ENCODE measurements at regions not wholly inside any gene's neighbourhood (a gene's known extent, or its start where the extent isn't known, plus 50 kb on each side); places are given as distances from the start of the nearest gene placed in this dataset.

- Histone ChIP-seq H3K4me1 (ENCODE audit: control insufficient read depth, insufficient read depth, low read length) (no peaks in the 10 kb centered on the region), H3K4me3 (ENCODE audit: low read depth, low read length) (no peak overlapping the region), H3K27ac (ENCODE audit: extremely low read depth, low read depth, low read length) (no peak overlapping the region), H3K9me3 (ENCODE audit: control insufficient read depth, insufficient read depth, low read depth, low read length) (no peaks in the 10 kb centered on the region), H3K36me3 (ENCODE audit: control insufficient read depth in 2 of 2, insufficient read depth in 1 of 2, low read length in 2 of 2) (no peaks in the 10 kb centered on the region)
- ChIA-PET CTCF (interaction anchor here (0.7 kb wide), 1 partner anchor 9 kb away, joined by 3 read pairs; no protein-coding TSS in a partner anchor), POLR2A (interaction anchor here (2.8 kb wide), 1 partner anchor 70 kb away, joined by 10 read pairs; the partner anchor contains the start of gene IER5L)
- TF ChIP-seq ZEB2 (tag by site-specific recombination; IDR thresholded peaks at IDR 0.05) (no peak), EGR2 (tag by site-specific recombination; IDR thresholded peaks at IDR 0.05; ENCODE audit: low read depth) (no peak), ZNF23 (tag by site-specific recombination; IDR thresholded peaks at IDR 0.05; ENCODE audit: borderline replicate concordance) (no peak), ZSCAN4 (tag by site-specific recombination; IDR thresholded peaks at IDR 0.05) (no peak), ZXDB (tag by site-specific recombination; IDR thresholded peaks at IDR 0.05) (no peak), ZNF132 (tag by site-specific recombination; IDR thresholded peaks at IDR 0.05; ENCODE audit: borderline replicate concordance) (no peak), PRDM10 (tag by site-specific recombination; IDR thresholded peaks at IDR 0.05) (no peak), ZNF433 (tag by site-specific recombination; IDR thresholded peaks at IDR 0.05; ENCODE audit: low read depth) (no peak), IKZF3 (tag by site-specific recombination; IDR thresholded peaks at IDR 0.05) (no peak)
These were observed 69.5 kb upstream of the IER5L start for GRCh38 chr9:129247285-129248153.

- H3K4me1 ChIP-seq (ENCODE audit: control insufficient read depth, insufficient read depth, low read length) = no peaks in the 10 kb centered on the region
- H3K27ac ChIP-seq (ENCODE audit: extremely low read depth, low read depth, low read length) = no peak overlapping the region
- TF ChIP-seq ZNF324 (tag by site-specific recombination; IDR thresholded peaks at IDR 0.05) (no peak), ZNF223 (tag by site-specific recombination; IDR thresholded peaks at IDR 0.05) (0 out of 2 replicates have a peak, but pooled peaks have one; percentile 37)
- no peak overlapping the region for H3K4me3 ChIP-seq (ENCODE audit: low read depth, low read length)
- no peaks in the 10 kb centered on the region for H3K9me3 ChIP-seq (ENCODE audit: control insufficient read depth, insufficient read depth, low read depth, low read length)
- CTCF ChIA-PET = interaction anchor here (0.6 kb wide), 1 partner anchor 394 kb away, joined by 3 read pairs; no protein-coding TSS in a partner anchor
- H3K36me3 ChIP-seq (ENCODE audit: control insufficient read depth in 2 of 2, insufficient read depth in 1 of 2, low read length in 2 of 2) = no peaks in the 10 kb centered on the region
- POLR2A ChIA-PET = interaction anchor here (2.8 kb wide), 1 partner anchor 67 kb away, joined by 10 read pairs; the partner anchor contains the start of gene IER5L
These were observed 67.2 kb upstream of the IER5L start for GRCh38 chr9:129245276-129245675.

- Histone ChIP-seq H3K4me1 (ENCODE audit: control insufficient read depth, insufficient read depth, low read length) (no peaks in the 10 kb centered on the region), H3K9me3 (ENCODE audit: control insufficient read depth, insufficient read depth, low read depth, low read length) (no peaks in the 10 kb centered on the region), H3K27ac (ENCODE audit: extremely low read depth, low read depth, low read length) (no peak overlapping the region), H3K36me3 (ENCODE audit: control insufficient read depth in 2 of 2, insufficient read depth in 1 of 2, low read length in 2 of 2) (no peaks in the 10 kb centered on the region), H3K4me3 (ENCODE audit: low read depth, low read length) (no peak overlapping the region)
- ChIA-PET CTCF (interaction anchor here (0.6 kb wide), 1 partner anchor 147 kb away, joined by 3 read pairs; no protein-coding TSS in a partner anchor), POLR2A (no interaction called here)
- TF ChIP-seq ZNF692 (tag by site-specific recombination; IDR thresholded peaks at IDR 0.05) (peak; percentile 98), ZSCAN5A (tag by site-specific recombination; IDR thresholded peaks at IDR 0.05) (no peak), ZBTB11 (tag by site-specific recombination; conservative IDR thresholded peaks at IDR 0.05; ENCODE audit: low read depth) (no peak), ZNF138 (tag by site-specific recombination; IDR thresholded peaks at IDR 0.05; ENCODE audit: borderline replicate concordance) (no peak)
These were observed 65.0 kb upstream of the IER5L start for GRCh38 chr9:129242971-129243561.
